GM18505 (cell line): ENCODE measurements at regions not wholly inside any gene's neighbourhood (a gene's known extent, or its start where the extent isn't known, plus 50 kb on each side); places are given as distances from the start of the nearest gene placed in this dataset.

ENCODE experiments used
- ATAC-seq: cut with Tn5 transposase; IDR thresholded peaks from one replicate; pipeline ENCODE4 v1.9.1; 2021; ENCODE audit not compliant: unreplicated experiment
- POLR2A ChIP-seq: IDR thresholded peaks from 4 replicates; pipeline ENCODE4 v1.6.1; 2011; ENCODE audit warnings: borderline replicate concordance; ENCODE audit not compliant: insufficient read depth, insufficient read length; ENCODE audit errors: extremely low read depth

- TF ChIP-seq POLR2A, result no peak
- no peak for ATAC-seq
Measured at GRCh38 chr9:16254674-16255073, 615.8 kb downstream of the BNC2 start.

- no peak for ATAC-seq
- TF ChIP-seq POLR2A, result no peak
Measured at GRCh38 chr9:16255217-16255616, 615.3 kb downstream of the BNC2 start.

- ATAC-seq, result no peak
- TF ChIP-seq POLR2A, result no peak
Measured at GRCh38 chr9:16257604-16258003, 612.9 kb downstream of the BNC2 start.

- no peak for TF ChIP-seq POLR2A
- ATAC-seq, result no peak
Measured at GRCh38 chr9:16258191-16258590, 612.3 kb downstream of the BNC2 start.

GRCh38 chr9:16258708-16259107 is 611.8 kb downstream of the BNC2 start:
- ATAC-seq, result no peak
- no peak for TF ChIP-seq POLR2A

GRCh38 chr9:16262477-16263261 is 607.8 kb downstream of the BNC2 start:
- TF ChIP-seq POLR2A, result no peak
- ATAC-seq, result no peak

GRCh38 chr9:16265688-16266087 is 604.8 kb downstream of the BNC2 start:
- no peak for TF ChIP-seq POLR2A

GRCh38 chr9:16266648-16267276 is 603.7 kb downstream of the BNC2 start:
- no peak for ATAC-seq

More at GRCh38 chr9:16265688-16266087, 604.8 kb downstream of the BNC2 start:
- ATAC-seq, result no peak

GRCh38 chr9:16267281-16268066 is 603.0 kb downstream of the BNC2 start:
- no peak for ATAC-seq
- TF ChIP-seq POLR2A, result no peak

More at GRCh38 chr9:16266648-16267276, 603.7 kb downstream of the BNC2 start:
- no peak for TF ChIP-seq POLR2A

GRCh38 chr9:16268067-16268881 is 602.2 kb downstream of the BNC2 start:
- ATAC-seq, result no peak
- no peak for TF ChIP-seq POLR2A

GRCh38 chr9:16271967-16272366 is 598.5 kb downstream of the BNC2 start:
- no peak for ATAC-seq
- no peak for TF ChIP-seq POLR2A

- no peak for TF ChIP-seq POLR2A
- ATAC-seq, result no peak
Measured at GRCh38 chr9:16272776-16273175, 597.7 kb downstream of the BNC2 start.
